ENCODE measurements at regions not wholly inside any gene's neighbourhood (a gene's known extent, or its start where the extent isn't known, plus 50 kb on each side); places are given as distances from the start of the nearest gene placed in this dataset.
"Not testable (repeated sequence)": the region's sequence is repeated elsewhere in the genome, so short reads cannot be mapped to it uniquely, and the experiment has no call there.

DNA sequence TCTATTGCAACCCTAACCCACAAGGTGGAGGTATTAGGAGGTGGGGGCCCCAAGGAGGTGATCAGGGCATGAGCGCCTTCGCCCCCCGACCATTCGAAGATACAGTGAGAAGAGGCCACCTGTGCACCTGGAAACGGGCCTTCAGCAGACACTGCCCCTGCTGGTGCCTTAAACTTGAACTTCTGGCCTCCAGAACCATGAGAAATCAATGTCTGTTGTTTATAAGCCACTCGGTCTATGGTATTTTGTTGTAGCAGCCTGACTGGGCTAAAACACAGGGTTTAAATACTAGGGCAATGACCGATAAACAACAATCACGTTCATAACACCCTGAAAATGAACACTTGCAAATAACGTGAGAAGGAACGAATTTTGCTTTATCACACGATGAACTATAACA is 85.2 kb upstream of the USP29 start:
- H3K36me3 ChIP-seq (ENCODE audit: control insufficient read depth, low read length), result no peaks in the 10 kb centered on the region
- H3K9me3 ChIP-seq (ENCODE audit: control insufficient read depth, insufficient read depth, low read length), result peaks cover 15% of the 10 kb centered on the region
- no peaks in the 10 kb centered on the region for H3F3A ChIP-seq (ENCODE audit: control insufficient read depth, insufficient read depth)
- H3K79me2 ChIP-seq (ENCODE audit: control insufficient read depth, low read length), result no peaks in the 10 kb centered on the region
- H3K4me1 ChIP-seq (ENCODE audit: control insufficient read depth, low read length), result no peaks in the 10 kb centered on the region
- H3K4me2 ChIP-seq (ENCODE audit: low read length), result no peak overlapping the region
- no peaks in the 10 kb centered on the region for H4K20me1 ChIP-seq (ENCODE audit: control insufficient read depth, insufficient read depth, low read depth, low read length)
- no peak for TF ChIP-seq EZH2phosphoT487 (IDR thresholded peaks at IDR 0.05; ENCODE audit: borderline replicate concordance, low read length)
- TF ChIP-seq, protein P1, sequence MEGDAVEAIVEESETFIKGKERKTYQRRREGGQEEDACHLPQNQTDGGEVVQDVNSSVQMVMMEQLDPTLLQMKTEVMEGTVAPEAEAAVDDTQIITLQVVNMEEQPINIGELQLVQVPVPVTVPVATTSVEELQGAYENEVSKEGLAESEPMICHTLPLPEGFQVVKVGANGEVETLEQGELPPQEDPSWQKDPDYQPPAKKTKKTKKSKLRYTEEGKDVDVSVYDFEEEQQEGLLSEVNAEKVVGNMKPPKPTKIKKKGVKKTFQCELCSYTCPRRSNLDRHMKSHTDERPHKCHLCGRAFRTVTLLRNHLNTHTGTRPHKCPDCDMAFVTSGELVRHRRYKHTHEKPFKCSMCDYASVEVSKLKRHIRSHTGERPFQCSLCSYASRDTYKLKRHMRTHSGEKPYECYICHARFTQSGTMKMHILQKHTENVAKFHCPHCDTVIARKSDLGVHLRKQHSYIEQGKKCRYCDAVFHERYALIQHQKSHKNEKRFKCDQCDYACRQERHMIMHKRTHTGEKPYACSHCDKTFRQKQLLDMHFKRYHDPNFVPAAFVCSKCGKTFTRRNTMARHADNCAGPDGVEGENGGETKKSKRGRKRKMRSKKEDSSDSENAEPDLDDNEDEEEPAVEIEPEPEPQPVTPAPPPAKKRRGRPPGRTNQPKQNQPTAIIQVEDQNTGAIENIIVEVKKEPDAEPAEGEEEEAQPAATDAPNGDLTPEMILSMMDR (IDR thresholded peaks at IDR 0.05; ENCODE audit: low read depth, low read length, poor library complexity, severe bottlenecking), result no peak
- H3K4me3 ChIP-seq (ENCODE audit: low read length), result no peak overlapping the region
- H3K9me2 ChIP-seq (replicated peaks; ENCODE audit: control insufficient read depth, low read length), result no peaks in the 10 kb centered on the region
- no peaks in the 10 kb centered on the region for H3K27me3 ChIP-seq (ENCODE audit: control insufficient read depth, low read length)
- H3K27ac ChIP-seq (ENCODE audit: low read depth, low read length), result no peak overlapping the region

DNA sequence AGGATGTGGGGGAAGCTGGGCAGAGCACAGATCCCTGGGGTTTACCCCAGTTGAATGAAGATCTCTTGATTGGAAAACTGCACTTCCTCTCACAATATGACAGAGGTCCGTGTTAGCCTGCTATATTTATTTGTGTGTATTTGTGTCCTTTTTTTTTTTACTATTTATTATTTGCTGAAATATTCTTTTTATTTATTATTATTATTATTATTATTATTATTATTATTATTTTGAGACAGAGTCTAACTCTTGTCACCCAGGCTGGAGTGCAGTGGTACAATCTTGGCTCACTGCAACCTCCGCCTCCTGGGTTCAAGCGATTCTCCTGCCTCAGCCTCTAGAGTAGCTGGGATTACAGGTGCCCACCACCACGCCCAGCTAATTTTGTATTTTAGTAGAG is 84.0 kb upstream of the USP29 start:
- H3K27me3 ChIP-seq (ENCODE audit: control insufficient read depth, low read length); H3K4me2 ChIP-seq (ENCODE audit: low read length); H3F3A ChIP-seq (ENCODE audit: control insufficient read depth, insufficient read depth); H3K4me1 ChIP-seq (ENCODE audit: control insufficient read depth, low read length); H3K4me3 ChIP-seq (ENCODE audit: low read length); H4K20me1 ChIP-seq (ENCODE audit: control insufficient read depth, insufficient read depth, low read depth, low read length); H3K79me2 ChIP-seq (ENCODE audit: control insufficient read depth, low read length); H3K36me3 ChIP-seq (ENCODE audit: control insufficient read depth, low read length); H3K9me2 ChIP-seq (replicated peaks; ENCODE audit: control insufficient read depth, low read length); H3K27ac ChIP-seq (ENCODE audit: low read depth, low read length): not testable (repeated sequence)
- H3K9me3 ChIP-seq (ENCODE audit: control insufficient read depth, insufficient read depth, low read length), result peaks cover 15% of the 10 kb centered on the region

GRCh38 chr19:57037556-57037955 is 82.2 kb upstream of the USP29 start:
- no peaks in the 10 kb centered on the region for H3F3A ChIP-seq (ENCODE audit: control insufficient read depth, insufficient read depth)
- no peak overlapping the region for H3K27ac ChIP-seq (ENCODE audit: low read depth, low read length)
- H3K9me2 ChIP-seq (replicated peaks; ENCODE audit: control insufficient read depth, low read length), result no peaks in the 10 kb centered on the region
- H3K27me3 ChIP-seq (ENCODE audit: control insufficient read depth, low read length), result no peaks in the 10 kb centered on the region
- no peaks in the 10 kb centered on the region for H3K36me3 ChIP-seq (ENCODE audit: control insufficient read depth, low read length)
- H3K4me1 ChIP-seq (ENCODE audit: control insufficient read depth, low read length), result no peaks in the 10 kb centered on the region
- H3K4me2 ChIP-seq (ENCODE audit: low read length), result no peak overlapping the region
- peaks cover 14% of the 10 kb centered on the region for H3K9me3 ChIP-seq (ENCODE audit: control insufficient read depth, insufficient read depth, low read length)
- no peak for TF ChIP-seq EZH2phosphoT487 (IDR thresholded peaks at IDR 0.05; ENCODE audit: borderline replicate concordance, low read length)
- TF ChIP-seq, protein P1 (IDR thresholded peaks at IDR 0.05; ENCODE audit: low read depth, low read length, poor library complexity, severe bottlenecking), result no peak
- no peak overlapping the region for H3K4me3 ChIP-seq (ENCODE audit: low read length)
- H4K20me1 ChIP-seq (ENCODE audit: control insufficient read depth, insufficient read depth, low read depth, low read length), result no peaks in the 10 kb centered on the region
- no peaks in the 10 kb centered on the region for H3K79me2 ChIP-seq (ENCODE audit: control insufficient read depth, low read length)

DNA sequence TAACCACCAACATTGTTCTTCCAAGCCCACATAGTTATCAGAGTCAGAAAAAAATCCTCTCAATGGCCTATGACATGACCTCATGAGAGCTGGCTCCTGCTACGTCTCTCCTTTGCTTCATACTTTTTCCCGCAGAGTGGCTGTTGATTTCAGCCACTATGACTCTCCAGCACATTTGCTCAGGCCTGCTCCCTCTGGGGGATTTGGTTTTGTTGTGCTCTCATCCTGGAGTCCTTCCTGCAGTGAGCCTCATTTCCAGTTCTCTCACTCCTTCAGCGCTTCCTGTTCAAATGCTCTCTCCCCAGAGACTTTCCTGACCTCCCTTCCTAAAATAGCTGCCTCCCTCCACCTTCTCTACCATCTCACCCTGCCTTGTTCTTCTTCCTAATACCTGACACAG is 72.0 kb upstream of the USP29 start:
- Histone ChIP-seq H3K9me3 (ENCODE audit: control insufficient read depth, insufficient read depth, low read length) (peaks cover 20% of the 10 kb centered on the region; the same call in 1 of the 2 replicates), H3K4me2 (ENCODE audit: low read length) (no peak overlapping the region), H4K20me1 (ENCODE audit: control insufficient read depth, insufficient read depth, low read depth, low read length) (no peaks in the 10 kb centered on the region), H3K9me2 (replicated peaks; ENCODE audit: control insufficient read depth, low read length) (no peaks in the 10 kb centered on the region), H3K4me1 (ENCODE audit: control insufficient read depth, low read length) (no peaks in the 10 kb centered on the region), H3F3A (ENCODE audit: control insufficient read depth, insufficient read depth) (no peaks in the 10 kb centered on the region), H3K4me3 (ENCODE audit: low read length) (no peak overlapping the region), H3K27ac (ENCODE audit: low read depth, low read length) (no peak overlapping the region), H3K36me3 (ENCODE audit: control insufficient read depth, low read length) (no peaks in the 10 kb centered on the region), H3K27me3 (ENCODE audit: control insufficient read depth, low read length) (no peaks in the 10 kb centered on the region), H3K79me2 (ENCODE audit: control insufficient read depth, low read length) (no peaks in the 10 kb centered on the region)
- no peak for TF ChIP-seq EZH2phosphoT487 (IDR thresholded peaks at IDR 0.05; ENCODE audit: borderline replicate concordance, low read length)
- TF ChIP-seq, protein P1 (IDR thresholded peaks at IDR 0.05; ENCODE audit: low read depth, low read length, poor library complexity, severe bottlenecking), result no peak
